Astrocyte (in vitro differentiated cells and primary cell): ENCODE measurements at regions not wholly inside any gene's neighbourhood (a gene's known extent, or its start where the extent isn't known, plus 50 kb on each side); places are given as distances from the start of the nearest gene placed in this dataset.

Source experiments
- DNase-seq: peaks from one replicate; pipeline ENCODE4 v3.0.0-alpha.2; 2010; ENCODE audit warnings: low read depth
- FAIRE-seq: peaks from 2 replicates; lab custom pipeline; 2011; peaks lifted over from hg19 to GRCh38; lab: Jason Lieb, UNC
- H2AFZ ChIP-seq: 2 replicates; pipeline ENCODE4 v1.6.0; 2012; ENCODE audit warnings: low read depth, low read length, inconsistent platforms
- H3K27ac ChIP-seq: 2 replicates; pipeline ENCODE4 v1.5.1; 2011; ENCODE audit warnings: low read depth, low read length, inconsistent platforms
- H3K27me3 ChIP-seq: 2 replicates; pipeline ENCODE4 v1.6.0; 2011; ENCODE audit warnings: low read length, inconsistent platforms; ENCODE audit not compliant: insufficient read depth
- H3K36me3 ChIP-seq: 2 replicates; pipeline ENCODE4 v1.5.1; 2011; ENCODE audit warnings: low read length, inconsistent platforms; ENCODE audit not compliant: insufficient read depth
- H3K4me1 ChIP-seq: 2 replicates; pipeline ENCODE4 v1.5.1; 2011; ENCODE audit warnings: low read length, inconsistent platforms; ENCODE audit not compliant: insufficient read depth
- H3K4me2 ChIP-seq: 2 replicates; pipeline ENCODE4 v1.6.0; 2012; ENCODE audit warnings: low read length, inconsistent platforms
- H3K4me3 ChIP-seq: 2 replicates; pipeline ENCODE4 v1.5.1; 2011; ENCODE audit warnings: low read depth, mild to moderate bottlenecking, low read length, inconsistent platforms; ENCODE audit not compliant: insufficient read depth
- H3K79me2 ChIP-seq: 2 replicates; pipeline ENCODE4 v1.6.0; 2012; ENCODE audit warnings: mild to moderate bottlenecking, low read length, inconsistent platforms; ENCODE audit not compliant: insufficient read depth
- H3K9ac ChIP-seq: 2 replicates; pipeline ENCODE4 v1.6.0; 2012; ENCODE audit warnings: mild to moderate bottlenecking, low read length, inconsistent platforms
- H3K9me3 ChIP-seq: 2 replicates; pipeline ENCODE4 v1.5.1; 2012; ENCODE audit warnings: low read depth, mild to moderate bottlenecking, low read length, inconsistent platforms; ENCODE audit not compliant: insufficient read depth
- H4K20me1 ChIP-seq: 2 replicates; pipeline ENCODE4 v1.6.0; 2012; ENCODE audit warnings: low read length, inconsistent platforms; ENCODE audit not compliant: insufficient read depth
- H3K27ac Mint-ChIP-seq: one replicate; pipeline ENCODE4 v1.8.0; 2021; ENCODE audit warnings: mild to moderate bottlenecking, mixed read lengths; ENCODE audit not compliant: unreplicated experiment
- H3K27me3 Mint-ChIP-seq: one replicate; pipeline ENCODE4 v1.8.0; 2021; ENCODE audit warnings: low read depth, mixed read lengths; ENCODE audit not compliant: unreplicated experiment
- H3K36me3 Mint-ChIP-seq: one replicate; pipeline ENCODE4 v1.8.0; 2021; ENCODE audit warnings: low read depth, mixed read lengths; ENCODE audit not compliant: unreplicated experiment
- H3K4me1 Mint-ChIP-seq: one replicate; pipeline ENCODE4 v1.8.0; 2021; ENCODE audit warnings: low read depth, mixed read lengths; ENCODE audit not compliant: unreplicated experiment
- H3K4me3 Mint-ChIP-seq: one replicate; pipeline ENCODE4 v1.8.0; 2021; ENCODE audit warnings: mild to moderate bottlenecking, moderate library complexity, mixed read lengths; ENCODE audit not compliant: unreplicated experiment
- H3K9me3 Mint-ChIP-seq: one replicate; pipeline ENCODE4 v1.8.0; 2021; ENCODE audit warnings: mild to moderate bottlenecking, mixed read lengths; ENCODE audit not compliant: unreplicated experiment
- CTCF ChIP-seq: IDR thresholded peaks from 2 replicates; pipeline ENCODE4 v1.5.1; 2011; ENCODE audit warnings: low read depth, mild to moderate bottlenecking, inconsistent platforms, low read length, moderate library complexity; ENCODE audit not compliant: insufficient read depth
- EZH2 ChIP-seq: IDR thresholded peaks from 2 replicates; pipeline ENCODE4 v1.6.1; 2012; ENCODE audit warnings: mild to moderate bottlenecking, low read length, inconsistent platforms; ENCODE audit not compliant: insufficient read depth

- no peak overlapping the region for H3K4me2 ChIP-seq
- Mint-ChIP-seq H3K9me3 (no peaks in the 10 kb centered on the region), H3K27me3 (peaks cover 43% of the 10 kb centered on the region), H3K36me3 (no peaks in the 10 kb centered on the region), H3K27ac (no peak overlapping the region), H3K4me3 (no peak overlapping the region), H3K4me1 (peaks cover 6% of the 10 kb centered on the region)
- peaks cover 14% of the 10 kb centered on the region for H3K27me3 ChIP-seq
- H3K4me1 ChIP-seq, result no peaks in the 10 kb centered on the region
- DNase-seq (no peak), FAIRE-seq (no peak)
- no peak overlapping the region for H3K4me3 ChIP-seq
- no peaks in the 10 kb centered on the region for H4K20me1 ChIP-seq
- H3K9me3 ChIP-seq, result no peaks in the 10 kb centered on the region
- H3K9ac ChIP-seq, result no peak overlapping the region
- H2AFZ ChIP-seq, result no peak overlapping the region
- H3K79me2 ChIP-seq, result no peaks in the 10 kb centered on the region
- no peaks in the 10 kb centered on the region for H3K36me3 ChIP-seq
- H3K27ac ChIP-seq, result no peak overlapping the region
- TF ChIP-seq EZH2, result no peak
- no peak for TF ChIP-seq CTCF
Measured at GRCh38 chr3:14338898-14339458, 63.4 kb upstream of the SLC6A6 start.

DNA sequence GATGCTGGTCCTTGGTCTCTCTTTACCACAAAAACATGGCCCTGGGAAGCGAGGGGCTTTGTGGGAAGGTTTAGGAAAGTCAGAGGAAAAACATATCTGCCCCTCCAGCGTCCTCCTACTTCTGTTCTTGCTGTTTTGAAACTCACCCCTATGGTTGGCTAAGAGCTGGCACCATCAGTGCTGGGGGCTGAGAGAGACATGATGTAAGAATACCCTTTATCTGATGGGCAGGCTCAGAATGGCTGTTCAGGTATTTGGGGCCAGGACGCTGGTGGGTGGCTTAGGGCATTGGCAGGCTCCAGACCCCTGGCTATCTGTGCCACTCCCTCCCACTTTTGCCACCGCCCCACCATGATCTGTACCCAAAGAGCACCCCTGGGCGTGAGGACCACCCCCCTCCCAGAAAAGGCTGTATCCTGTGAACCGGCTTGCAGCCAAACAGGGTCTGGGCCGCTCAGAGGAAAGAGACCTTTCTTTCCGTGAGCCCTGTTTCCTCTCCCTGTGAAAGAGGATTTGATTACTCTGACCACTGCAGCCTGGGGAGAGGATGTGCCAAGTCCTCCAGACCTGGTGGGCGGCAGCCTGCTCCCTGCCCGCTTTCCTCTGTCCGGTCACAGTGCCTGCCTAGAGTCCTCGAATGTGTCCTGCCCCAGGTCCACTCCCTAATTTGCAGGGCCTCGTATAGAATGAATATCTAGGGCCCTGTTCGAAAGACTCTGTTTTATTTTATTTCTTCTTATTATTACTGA is 61.3 kb upstream of the SLC6A6 start:
- H3K9me3 ChIP-seq, result no peaks in the 10 kb centered on the region
- no peak for FAIRE-seq

More for the DNA sequence above, 61.3 kb upstream of the SLC6A6 start:
- H3K4me2 ChIP-seq, result no peak overlapping the region
- no peak overlapping the region for H3K27ac ChIP-seq
- DNase-seq, result no peak
- H3K27me3 ChIP-seq, result peaks cover 16% of the 10 kb centered on the region
- Mint-ChIP-seq H3K4me3 (no peak overlapping the region), H3K27me3 (peaks cover 30% of the 10 kb centered on the region), H3K27ac (no peak overlapping the region), H3K36me3 (no peaks in the 10 kb centered on the region), H3K9me3 (no peaks in the 10 kb centered on the region), H3K4me1 (peaks cover 21% of the 10 kb centered on the region)
- TF ChIP-seq EZH2 (no peak), CTCF (no peak)
- H3K4me3 ChIP-seq, result no peak overlapping the region
- no peaks in the 10 kb centered on the region for H4K20me1 ChIP-seq
- no peaks in the 10 kb centered on the region for H3K79me2 ChIP-seq
- H3K36me3 ChIP-seq, result no peaks in the 10 kb centered on the region
- H2AFZ ChIP-seq, result no peak overlapping the region
- no peak overlapping the region for H3K9ac ChIP-seq
- H3K4me1 ChIP-seq, result peaks cover 10% of the 10 kb centered on the region
